ENCODE measurements at regions not wholly inside any gene's neighbourhood (a gene's known extent, or its start where the extent isn't known, plus 50 kb on each side); places are given as distances from the start of the nearest gene placed in this dataset.
A peak's percentile ranks its signal among the peaks of the same experiment; 100 is the strongest.
"Not testable (repeated sequence)": the region's sequence is repeated elsewhere in the genome, so short reads cannot be mapped to it uniquely, and the experiment has no call there.

DNA sequence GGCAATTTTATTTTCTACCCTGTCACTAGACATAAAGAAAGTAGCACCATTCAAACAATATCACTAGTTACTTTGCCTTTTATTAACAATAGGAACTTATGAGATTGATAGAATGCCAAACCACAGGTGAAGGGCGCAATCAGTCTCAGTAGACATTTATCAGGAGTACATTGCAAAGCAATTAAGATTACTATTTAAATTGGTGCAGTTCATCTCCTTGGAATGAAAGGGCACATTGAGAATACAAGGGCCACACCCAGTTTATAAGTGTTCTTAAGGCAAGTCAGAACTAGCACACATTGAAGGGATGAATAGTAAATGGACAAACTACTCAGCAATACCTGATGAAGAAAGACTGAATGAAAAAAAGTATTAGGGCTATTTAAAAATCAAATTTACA, 601.4 kb downstream of the C12orf50 start:
- no peak for DNase-seq (ENCODE audit: low spot score)

- DNase-seq (ENCODE audit: low spot score): no peak
Measured at GRCh38 chr12:87425942-87426554, 603.2 kb downstream of the C12orf50 start.

- DNase-seq (ENCODE audit: low spot score): not testable (repeated sequence)
Measured at GRCh38 chr12:87421233-87421632, 608.0 kb downstream of the C12orf50 start.

DNA sequence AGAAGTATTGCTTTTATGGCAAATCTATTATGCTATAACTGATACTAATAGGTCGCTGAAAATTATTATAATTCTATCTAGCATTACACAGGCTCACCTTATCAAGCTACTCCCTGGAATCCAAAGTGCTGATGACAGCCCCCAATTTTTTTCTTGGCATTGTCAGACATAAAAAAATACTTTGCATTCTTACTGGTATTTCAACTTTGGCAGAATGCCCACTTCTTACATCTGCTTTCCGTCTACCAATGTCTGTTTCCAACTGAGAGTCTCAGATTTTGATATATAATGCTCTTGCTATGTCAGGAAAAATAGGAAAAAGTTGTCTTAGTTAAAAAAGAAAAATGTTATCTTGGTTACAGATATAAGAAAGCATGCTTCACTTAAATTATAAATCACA, 615.4 kb downstream of the C12orf50 start:
- DNase-seq (ENCODE audit: low spot score): peak; percentile 16

DNA sequence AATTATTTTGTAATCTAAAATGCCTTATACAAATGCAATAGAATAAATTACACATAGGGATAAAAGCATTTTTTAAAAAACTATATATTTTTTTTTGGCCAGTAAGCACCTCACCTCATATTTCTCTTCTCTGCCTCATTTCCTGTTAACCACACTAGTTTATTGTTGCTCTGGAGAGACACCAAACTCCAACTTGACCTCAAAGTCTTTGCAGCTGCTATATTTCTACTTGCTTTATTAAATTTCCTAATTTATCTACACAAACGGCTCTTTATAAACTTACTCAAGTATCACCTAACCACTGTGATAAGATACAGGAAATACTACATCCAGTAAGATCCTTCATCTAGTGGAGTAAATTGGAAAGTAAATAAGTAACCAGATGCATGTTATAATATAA, 622.3 kb downstream of the C12orf50 start:
- DNase-seq (ENCODE audit: low spot score): no peak

- no peak for DNase-seq (ENCODE audit: low spot score)
Measured at GRCh38 chr12:87405918-87406317, 623.3 kb downstream of the C12orf50 start.

- not testable (repeated sequence) for DNase-seq (ENCODE audit: low spot score)
Measured at GRCh38 chr12:87394168-87394567, 635.0 kb downstream of the C12orf50 start.

DNA sequence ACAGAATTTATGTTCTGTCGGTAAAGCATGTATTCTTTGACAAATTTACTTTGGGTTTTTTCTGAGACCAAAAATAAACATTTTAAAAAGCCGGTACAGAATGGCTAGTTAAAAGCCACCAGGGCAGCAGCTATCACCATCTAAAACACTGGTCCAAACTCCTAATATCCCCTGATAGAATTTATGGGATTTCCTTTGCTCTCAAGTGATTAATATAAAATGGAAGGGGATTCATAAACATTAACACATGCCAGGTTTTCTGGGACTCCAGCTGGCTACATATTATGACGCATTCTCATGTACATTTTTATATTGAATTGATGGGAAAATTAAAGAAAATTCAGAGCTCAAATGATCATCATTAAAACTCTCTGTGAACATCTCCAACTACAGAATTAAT, 640.8 kb downstream of the C12orf50 start:
- no peak for DNase-seq (ENCODE audit: low spot score)

- DNase-seq (ENCODE audit: low spot score): no peak
Measured at GRCh38 chr12:87385322-87385721, 643.9 kb downstream of the C12orf50 start.

DNA sequence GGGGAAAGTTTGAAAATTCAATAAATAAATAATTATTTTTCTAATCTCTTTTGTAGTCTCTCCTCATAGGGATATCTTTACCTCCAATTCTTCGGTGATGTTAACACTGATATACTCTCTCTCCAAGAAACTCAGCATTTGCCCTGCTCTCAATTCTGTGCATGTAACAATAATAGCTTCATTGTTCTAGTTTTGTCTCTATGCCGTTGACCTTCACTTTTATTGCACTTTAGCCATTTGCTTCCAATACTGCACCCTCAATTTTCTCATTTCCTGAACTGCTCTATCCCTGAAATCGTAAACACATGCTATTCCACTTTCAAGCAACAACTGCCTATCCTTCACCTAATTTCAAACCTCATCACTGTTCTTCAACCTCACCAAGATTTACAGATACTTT, 645.0 kb downstream of the C12orf50 start:
- DNase-seq (ENCODE audit: low spot score): no peak

DNA sequence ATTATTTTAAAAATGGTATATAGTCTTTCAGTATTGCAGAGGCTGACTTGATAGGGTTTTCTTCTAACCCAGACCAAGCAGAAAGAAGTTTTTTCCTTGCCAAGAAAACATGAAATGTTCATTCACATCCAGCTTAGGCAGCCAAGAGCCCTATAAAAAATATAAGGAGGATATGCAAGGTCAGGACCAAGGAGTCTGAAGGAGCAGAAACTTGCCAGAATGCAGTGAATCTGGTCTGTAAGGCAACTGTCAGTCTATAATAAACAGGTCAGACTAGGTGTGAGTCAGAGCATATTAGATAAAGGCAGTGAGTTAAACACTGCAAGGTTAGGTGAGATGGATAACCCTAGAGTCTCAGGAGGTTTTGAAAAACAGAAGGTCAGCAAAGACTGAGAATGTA, 645.5 kb downstream of the C12orf50 start:
- no peak for DNase-seq (ENCODE audit: low spot score)

DNA sequence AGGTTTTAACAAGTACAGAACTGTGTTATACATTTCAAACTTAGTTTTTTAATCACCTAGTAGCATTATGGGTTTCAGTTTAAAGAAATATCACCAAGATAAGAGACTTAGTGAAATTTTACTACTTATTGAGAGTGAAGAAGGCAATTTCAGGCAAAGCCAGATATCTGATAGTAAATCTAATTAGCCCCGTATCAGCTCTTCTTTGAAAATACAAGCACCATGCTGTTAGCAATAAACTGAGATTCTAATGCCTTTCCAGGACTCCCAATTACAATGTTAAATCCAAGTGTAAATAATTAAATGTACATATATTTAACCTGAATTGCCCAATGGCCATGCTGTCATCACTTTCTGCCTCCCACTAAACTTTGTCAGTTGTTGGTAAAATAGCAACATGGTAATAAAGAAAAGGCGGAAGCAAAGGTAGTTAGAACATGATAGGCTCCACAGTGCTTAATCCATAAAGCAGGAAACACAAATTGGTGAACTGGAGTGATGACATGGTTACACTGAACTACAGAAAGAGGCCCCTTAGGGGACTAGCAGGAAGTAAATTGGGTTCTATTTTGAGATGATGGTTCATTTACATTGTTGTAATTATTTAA, 646.1 kb downstream of the C12orf50 start:
- peak; percentile 47 for DNase-seq (ENCODE audit: low spot score)

- DNase-seq (ENCODE audit: low spot score): peak; percentile 35
Measured at GRCh38 chr12:87382436-87382835, 646.8 kb downstream of the C12orf50 start.

- no peak for DNase-seq (ENCODE audit: low spot score)
Measured at GRCh38 chr12:87381742-87382141, 647.5 kb downstream of the C12orf50 start.

GRCh38 chr12:87378526-87378925, 650.7 kb downstream of the C12orf50 start:
- no peak for DNase-seq (ENCODE audit: low spot score)

DNA sequence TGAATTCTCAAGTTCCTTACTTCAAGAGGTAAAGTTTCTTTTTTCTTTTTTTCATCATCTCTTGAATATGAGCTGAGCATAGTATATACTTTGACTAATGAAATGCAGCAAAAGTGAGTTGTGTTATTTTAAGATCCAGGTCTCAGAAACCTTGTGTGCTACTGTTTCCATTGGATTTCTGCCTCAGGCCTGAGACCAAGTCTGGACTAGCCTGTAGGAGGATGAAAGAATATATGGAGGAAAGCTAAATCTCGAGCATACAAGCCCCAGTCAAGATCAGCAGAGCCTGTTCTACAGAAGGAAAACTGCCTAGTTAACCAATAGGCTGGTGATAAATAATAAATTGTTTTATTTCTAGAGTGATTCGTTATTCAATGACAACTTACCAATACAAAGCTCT, 652.5 kb downstream of the C12orf50 start:
- DNase-seq (ENCODE audit: low spot score): no peak

DNA sequence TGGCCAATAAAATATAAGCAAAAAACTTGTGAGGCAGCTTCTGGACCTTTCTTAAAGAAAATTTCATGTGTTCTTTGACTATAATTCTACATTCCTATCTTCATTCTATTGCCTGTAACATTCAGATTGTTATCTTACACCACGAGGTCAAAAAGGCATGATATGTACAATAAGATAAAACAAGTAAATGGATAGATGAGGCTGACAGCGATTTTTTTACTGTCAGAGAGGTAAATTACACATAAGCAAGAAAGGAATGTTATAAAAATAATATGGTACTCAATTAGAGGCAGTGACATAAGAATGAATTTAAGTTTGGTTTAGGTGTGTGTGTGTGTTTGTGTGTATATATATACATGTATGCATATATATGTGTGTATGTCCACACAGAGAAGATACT, 660.0 kb downstream of the C12orf50 start:
- DNase-seq (ENCODE audit: low spot score): no peak

- DNase-seq (ENCODE audit: low spot score): no peak
Measured at GRCh38 chr12:87368259-87368658, 660.9 kb downstream of the C12orf50 start.

DNA sequence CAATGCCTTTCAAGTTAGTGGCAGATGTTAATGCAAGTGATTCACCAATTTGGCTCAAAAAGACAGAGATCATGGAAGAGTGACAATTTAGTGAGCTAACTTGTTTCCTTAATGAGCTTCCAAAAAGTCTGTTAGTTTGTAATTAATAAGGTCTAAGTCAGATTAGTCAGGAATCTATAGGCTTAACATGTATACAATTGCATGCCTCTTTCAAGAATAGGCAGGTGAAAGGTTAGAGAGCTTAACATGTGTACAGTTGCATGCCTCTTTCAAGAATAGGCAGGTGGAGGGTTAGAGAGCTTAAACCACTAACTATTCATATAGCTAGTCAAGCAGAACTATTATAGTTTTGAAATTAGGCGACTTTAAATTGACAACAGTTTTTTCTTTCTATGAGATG, 663.8 kb downstream of the C12orf50 start:
- no peak for DNase-seq (ENCODE audit: low spot score)

GRCh38 chr12:87363497-87364084, 665.6 kb downstream of the C12orf50 start:
- DNase-seq (ENCODE audit: low spot score): no peak

DNA sequence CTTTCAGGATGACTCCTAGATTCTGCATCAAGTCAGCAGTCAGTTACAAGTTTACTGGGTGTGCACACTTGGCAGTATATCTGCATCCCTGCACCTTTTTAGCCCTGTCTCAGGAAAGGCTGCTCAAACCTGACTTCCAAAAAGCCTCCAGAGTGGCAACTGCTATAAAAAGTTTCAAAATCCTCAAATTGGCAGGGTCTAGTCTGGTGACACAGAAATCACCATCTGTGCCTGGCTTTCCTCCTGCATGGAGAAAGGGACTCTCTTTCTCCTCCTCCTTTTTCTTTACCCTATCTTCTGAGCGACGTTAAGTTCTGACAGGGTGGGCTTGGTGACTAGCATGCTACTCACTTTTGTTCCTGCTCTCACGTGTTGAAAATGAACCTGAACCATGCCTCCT, 679.5 kb downstream of the C12orf50 start:
- DNase-seq (ENCODE audit: low spot score): no peak

DNA sequence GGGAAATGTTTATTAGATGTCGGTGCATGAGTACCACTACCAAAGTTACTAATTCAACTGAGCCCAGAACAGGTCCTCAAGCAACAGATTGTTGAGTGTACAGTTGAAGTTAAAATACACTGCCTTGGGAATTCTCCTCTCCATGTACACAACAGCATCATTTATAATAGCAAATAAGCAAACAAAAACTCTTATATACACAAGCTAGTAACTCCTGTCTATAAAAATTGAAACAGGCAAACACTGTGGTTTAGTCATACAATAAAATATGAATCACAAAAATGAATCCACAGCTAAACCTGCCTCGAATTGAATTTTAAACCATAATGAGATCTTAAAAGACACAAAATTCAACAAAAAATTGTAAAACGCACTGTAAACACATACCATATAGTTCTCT, 681.1 kb downstream of the C12orf50 start:
- DNase-seq (ENCODE audit: low spot score): no peak

GRCh38 chr12:87344699-87345098, 684.5 kb downstream of the C12orf50 start:
- no peak for DNase-seq (ENCODE audit: low spot score)
